HepG2 (cell line): ENCODE measurements at regions not wholly inside any gene's neighbourhood (a gene's known extent, or its start where the extent isn't known, plus 50 kb on each side); places are given as distances from the start of the nearest gene placed in this dataset.

Source experiments
- ATAC-seq: fragments of 200-7000 bp; cut with Tn5 transposase; 3 replicates; pipeline ENCODE4 v1.9.1; 2020; ENCODE audit warnings: mild to moderate bottlenecking, moderate library complexity
- BruUV-seq: library from RNA; stranded (reverse); fragments of 400-500 nt; replicated peaks from 2 replicates; lab custom pipeline; 2021; lab: Mats Ljungman, UMichigan
- CTCF ChIA-PET: fragments of 300-600 bp; formaldehyde crosslinking; extraction: SDS; loops from one replicate; lab custom pipeline; 2021; ENCODE audit warnings: low total read pairs, inconsistent platforms, low intra/inter-chr PET ratio; lab: Yijun Ruan, JAX
- POLR2A ChIA-PET: fragments of 350-600 bp; sonication (Branson Sonifier 250); formaldehyde crosslinking; loops from one replicate; lab custom pipeline; 2020; ENCODE audit warnings: antibody characterized with exemption, inconsistent platforms; lab: Yijun Ruan, JAX
- DNase-seq: peaks from one replicate; pipeline ENCODE4 v3.0.0-alpha.2; 2015; ENCODE audit warnings: low spot score
- FAIRE-seq: peaks from 3 replicates; lab custom pipeline; 2011; peaks lifted over from hg19 to GRCh38; lab: Jason Lieb, UNC
- H2AFZ ChIP-seq: one replicate; pipeline ENCODE4 v1.6.1; 2011; ENCODE audit warnings: low read length, inconsistent platforms
- H3K27ac ChIP-seq: fragments of 300-600 bp; 3 replicates; pipeline ENCODE4 v1.8.0; 2011; ENCODE audit warnings: mixed run types, mild to moderate bottlenecking, mixed read lengths, low read length, inconsistent platforms; ENCODE audit not compliant: insufficient read depth; ENCODE audit errors: extremely low read length
- H3K27me3 ChIP-seq, 2 experiments: fragments of 200-600 bp in 1 of 2; 2 replicates in 1 of 2; 3 replicates in 1 of 2; pipeline versions ENCODE4 v1.6.0 to v1.8.0; 2011; ENCODE audit warnings: low read length in 2 of 2, mild to moderate bottlenecking in 2 of 2, moderate library complexity in 2 of 2, inconsistent platforms in 1 of 2; ENCODE audit not compliant: insufficient read depth in 2 of 2, control insufficient read depth in 1 of 2
- H3K36me3 ChIP-seq, 2 experiments: fragments of 200-600 bp in 1 of 2; replicated peaks in 1 of 2; 2 replicates in 1 of 2; 3 replicates in 1 of 2; pipeline versions ENCODE4 v1.5.1 to v1.8.0; 2011; ENCODE audit warnings: low read length in 2 of 2, inconsistent platforms in 1 of 2; ENCODE audit not compliant: insufficient read depth in 2 of 2, control insufficient read depth in 1 of 2
- H3K4me1 ChIP-seq: 2 replicates; pipeline ENCODE4 v1.5.1; 2012; ENCODE audit warnings: low read length, inconsistent platforms; ENCODE audit not compliant: insufficient read depth
- H3K4me2 ChIP-seq: 2 replicates; pipeline ENCODE4 v1.6.0; 2011; ENCODE audit warnings: low read depth, low read length, inconsistent platforms
- H3K4me3 ChIP-seq, 3 experiments: fragments of 200-600 bp in 1 of 3; sonication (generic), shearing (Covaris generic) in 1 of 3; replicated peaks in 1 of 3; 2 replicates each; pipeline ENCODE4 v1.5.1; 2011 to 2016; ENCODE audit warnings: low read length in 3 of 3, inconsistent platforms in 2 of 3, low read depth in 2 of 3, mild to moderate bottlenecking in 2 of 3, control low read depth in 1 of 3, mixed read lengths in 1 of 3; ENCODE audit not compliant: insufficient read depth in 1 of 3
- H3K79me2 ChIP-seq: one replicate; pipeline ENCODE4 v1.6.1; 2011; ENCODE audit warnings: low read length, inconsistent platforms; ENCODE audit not compliant: insufficient read depth
- H3K9ac ChIP-seq: 2 replicates; pipeline ENCODE4 v1.6.0; 2011; ENCODE audit warnings: mild to moderate bottlenecking, low read depth, low read length, inconsistent platforms; ENCODE audit not compliant: insufficient read depth
- H3K9me3 ChIP-seq: 2 replicates; pipeline ENCODE4 v1.5.1; 2012; ENCODE audit warnings: mild to moderate bottlenecking, low read length
- H4K20me1 ChIP-seq: 2 replicates; pipeline ENCODE4 v1.6.0; 2011; ENCODE audit warnings: inconsistent platforms, mild to moderate bottlenecking, low read length, moderate library complexity; ENCODE audit not compliant: insufficient read depth
- IRF2 ChIP-seq: IDR thresholded peaks from 2 replicates; pipeline ENCODE4 v1.6.1; 2018; ENCODE audit warnings: missing genetic modification reagents, missing compliant biosample characterization
- MYNN ChIP-seq: sonication (generic); formaldehyde crosslinking; IDR thresholded peaks from 2 replicates; pipeline ENCODE4 v1.4.0; 2020; ENCODE audit warnings: mild to moderate bottlenecking, low read depth, missing genetic modification reagents
- TP53 ChIP-seq: sonication (generic); formaldehyde crosslinking; conservative IDR thresholded peaks from 2 replicates; pipeline ENCODE4 v1.4.0; 2020; ENCODE audit warnings: missing genetic modification reagents
- ZNF530 ChIP-seq: sonication (generic); formaldehyde crosslinking; IDR thresholded peaks from 2 replicates; pipeline ENCODE4 v1.5.0; 2020; ENCODE audit warnings: low read depth, mild to moderate bottlenecking, missing genetic modification reagents
- ZNF577 ChIP-seq: sonication (generic); formaldehyde crosslinking; IDR thresholded peaks from 2 replicates; pipeline ENCODE4 v1.4.0; 2020; ENCODE audit warnings: mild to moderate bottlenecking, low read depth, missing genetic modification reagents, borderline replicate concordance
- ZNF878 ChIP-seq: sonication (generic); formaldehyde crosslinking; IDR thresholded peaks from 2 replicates; pipeline ENCODE4 v1.8.1; 2023; ENCODE audit warnings: mild to moderate bottlenecking, missing genetic modification reagents, moderate library complexity
- WGBS: methylation state at CpG from one replicate; pipeline ENCODE4 v1.1.6; 2017; ENCODE audit warnings: low lambda C conversion rate; 5-methylcytosine and 5-hydroxymethylcytosine counted together
- in situ Hi-C: cut with HindIII; loops from 2 replicates; pipeline ENCODE4 v1.10.0; 2017; ENCODE audit warnings: low pct_unique_long_range_greater_than_20kb; ENCODE audit not compliant: extremely low pct_ligation_motif_present
- intact Hi-C: fragments of 100-400 bp; cut with micrococcal nuclease; formaldehyde crosslinking; loops from one replicate; pipeline ENCODE4 v1.10.0; 2022; ENCODE audit not compliant: unreplicated experiment

- WGBS: 0% methylated on average over 1 of the region's 1 CpG
- FAIRE-seq (no peak), ATAC-seq (no peak), DNase-seq (no peak)
- intact Hi-C loops: no loop called here
- Histone ChIP-seq H3K9me3 (no peaks in the 10 kb centered on the region), H3K4me3 (no peak overlapping the region), H3K4me2 (no peak overlapping the region), H3K27ac (no peak overlapping the region), H3K36me3 (no peaks in the 10 kb centered on the region), H3K79me2 (no peaks in the 10 kb centered on the region), H3K9ac (no peak overlapping the region), H4K20me1 (no peaks in the 10 kb centered on the region), H2AFZ (no peak overlapping the region), H3K4me1 (no peaks in the 10 kb centered on the region), H3K27me3 (no peaks in the 10 kb centered on the region; a peak in 1 of 5 replicates)
- in situ Hi-C loops: no loop called here
- ChIA-PET POLR2A (no interaction called here), CTCF (no interaction called here)
- no TSS peak for BruUV-seq
- TF ChIP-seq TP53 (CRISPR knock-in tag) (no peak), ZNF530 (CRISPR knock-in tag) (no peak), MYNN (CRISPR knock-in tag) (no peak), ZNF577 (CRISPR knock-in tag) (no peak), ZNF878 (no peak)
These were observed 75.3 kb upstream of the RXFP2 start for GRCh38 chr13:31663880-31664585.

GRCh38 chr13:31670831-31671617 is 68.3 kb upstream of the RXFP2 start:
- no TSS peak for BruUV-seq
- no peak overlapping the region for H3K4me3 ChIP-seq
- no peaks in the 10 kb centered on the region for H3K36me3 ChIP-seq
- no peaks in the 10 kb centered on the region for H3K4me1 ChIP-seq
- no peak overlapping the region for H3K9ac ChIP-seq
- H3K9me3 ChIP-seq: no peaks in the 10 kb centered on the region
- TF ChIP-seq IRF2 (CRISPR knock-in tag): no peak
- no peaks in the 10 kb centered on the region for H4K20me1 ChIP-seq
- no peak for DNase-seq
- no peak for FAIRE-seq
- WGBS: 91% methylated on average over 1 of the region's 1 CpG
- CTCF ChIA-PET: no interaction called here
- H3K27ac ChIP-seq: no peak overlapping the region
- no peak overlapping the region for H2AFZ ChIP-seq
- H3K27me3 ChIP-seq: no peaks in the 10 kb centered on the region
- H3K4me2 ChIP-seq: no peak overlapping the region
- in situ Hi-C loops (no loop called here), intact Hi-C loops (no loop called here)
- POLR2A ChIA-PET: no interaction called here
- no peaks in the 10 kb centered on the region for H3K79me2 ChIP-seq
- ATAC-seq: no peak
